ENCODE measurements at regions not wholly inside any gene's neighbourhood (a gene's known extent, or its start where the extent isn't known, plus 50 kb on each side); places are given as distances from the start of the nearest gene placed in this dataset.

- DNase-seq: no peak
Observed at GRCh38 chr2:164439885-164440284, 181.4 kb downstream of the GRB14 start.

DNA sequence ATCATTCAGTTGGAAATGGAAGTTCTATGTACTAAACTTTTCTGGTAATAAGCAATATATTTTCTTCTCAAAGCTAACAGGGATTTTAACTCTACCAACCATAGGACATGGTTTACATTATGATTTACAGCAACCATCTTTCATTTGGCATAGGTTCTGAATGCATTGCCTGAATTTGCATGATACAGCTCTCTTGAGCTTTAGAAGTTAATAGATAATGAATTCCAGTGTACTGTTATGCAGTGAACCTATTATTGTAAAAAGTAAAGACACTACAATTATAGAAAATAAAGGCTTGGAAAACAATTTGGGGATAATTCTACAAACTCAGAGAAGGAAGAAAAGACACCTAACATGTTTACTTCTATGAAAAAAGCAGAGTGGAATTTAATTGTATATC lies 182.0 kb downstream of the GRB14 start:
- DNase-seq: no peak

DNA sequence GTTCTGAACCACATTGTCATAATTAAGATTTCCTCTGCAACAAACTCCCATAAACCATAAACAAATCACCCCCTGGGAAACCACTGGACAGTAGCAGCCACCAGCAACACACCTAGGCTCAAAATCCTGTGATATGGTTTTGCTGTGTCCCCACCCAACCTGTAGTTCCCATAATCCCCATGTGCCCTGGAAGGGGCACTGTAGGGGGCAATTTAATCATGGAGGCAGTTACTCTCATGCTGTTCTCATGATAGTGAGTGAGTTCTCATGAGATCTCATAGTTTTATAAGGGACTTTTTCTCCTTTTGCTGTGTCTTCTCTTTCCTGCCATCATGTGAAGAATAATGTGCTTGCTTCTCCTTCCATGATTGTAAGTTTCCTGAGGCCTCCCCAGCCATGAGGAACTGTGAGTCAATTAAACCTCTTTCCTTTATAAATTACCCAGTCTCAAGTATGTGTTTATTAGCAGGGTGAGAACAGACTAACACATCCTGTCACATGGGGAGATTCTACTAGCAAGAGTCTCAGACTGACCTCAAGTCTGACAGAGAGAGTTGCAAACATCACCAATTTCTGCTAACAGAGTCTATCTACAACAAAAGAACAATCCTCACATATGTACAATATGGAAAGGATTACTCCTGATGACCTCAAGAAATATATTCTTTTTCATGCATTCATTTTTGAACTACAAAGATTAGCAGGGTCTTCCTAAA lies 182.6 kb downstream of the GRB14 start:
- DNase-seq: no peak

GRCh38 chr2:164436131-164436530 lies 185.2 kb downstream of the GRB14 start:
- no peak for DNase-seq

GRCh38 chr2:164430166-164430783 lies 191.0 kb downstream of the GRB14 start:
- DNase-seq: peak; percentile 52

DNA sequence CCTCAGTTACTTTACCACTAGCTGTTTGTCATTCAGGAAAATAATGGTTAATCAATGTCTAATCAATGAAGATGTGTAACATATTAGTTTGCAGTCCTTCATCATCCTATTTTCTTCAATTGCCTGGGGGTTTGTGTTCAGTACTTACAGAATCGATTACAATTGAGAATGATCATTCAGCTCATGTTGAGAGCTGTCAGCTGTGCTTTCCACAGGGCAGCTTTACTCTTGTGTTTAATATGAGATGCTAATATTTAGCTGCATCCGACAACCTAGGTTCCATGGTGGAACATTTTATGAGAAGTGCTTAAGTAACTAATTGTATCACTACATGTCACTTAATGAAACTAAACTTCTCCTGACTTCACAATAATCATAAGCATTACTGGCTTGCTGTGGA lies 191.9 kb downstream of the GRB14 start:
- no peak for DNase-seq

DNA sequence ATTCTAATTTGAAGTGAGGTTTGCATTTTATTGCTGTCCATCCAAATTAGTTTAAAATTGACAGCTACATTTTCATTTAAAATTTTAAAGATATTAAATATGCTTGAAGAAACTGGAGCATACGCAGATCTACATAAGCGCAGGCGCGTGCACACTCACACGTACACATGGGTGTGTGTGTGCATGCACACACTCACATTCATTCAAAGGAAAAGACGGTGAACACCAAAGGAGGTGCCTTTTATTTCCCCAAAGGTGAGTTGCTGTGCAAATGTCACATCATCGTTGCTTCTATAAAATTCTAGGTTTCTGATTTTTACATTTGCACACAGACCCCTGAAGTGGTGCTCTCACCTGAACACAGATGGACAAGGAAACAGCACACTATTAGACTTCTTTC lies 194.2 kb downstream of the GRB14 start:
- DNase-seq: no peak

DNA sequence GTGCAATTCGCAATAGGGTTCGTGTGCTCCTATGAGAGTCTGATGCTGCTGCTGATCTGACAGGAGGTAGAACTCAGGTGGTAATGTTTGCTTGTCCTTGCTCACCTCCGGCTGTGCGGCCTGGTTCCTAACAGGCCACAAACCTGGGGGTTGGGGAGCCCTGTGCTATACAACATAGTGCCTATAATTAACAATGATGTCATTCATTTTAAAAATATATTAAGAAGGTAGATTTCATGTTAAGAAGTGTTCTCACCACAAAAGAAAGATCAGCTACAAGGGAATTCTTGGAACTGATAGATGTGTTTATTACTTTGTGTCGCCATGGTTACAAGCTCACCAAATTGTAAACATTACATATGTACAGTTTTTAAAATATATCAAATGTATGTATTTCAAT lies 200.5 kb downstream of the GRB14 start:
- no peak for DNase-seq

DNA sequence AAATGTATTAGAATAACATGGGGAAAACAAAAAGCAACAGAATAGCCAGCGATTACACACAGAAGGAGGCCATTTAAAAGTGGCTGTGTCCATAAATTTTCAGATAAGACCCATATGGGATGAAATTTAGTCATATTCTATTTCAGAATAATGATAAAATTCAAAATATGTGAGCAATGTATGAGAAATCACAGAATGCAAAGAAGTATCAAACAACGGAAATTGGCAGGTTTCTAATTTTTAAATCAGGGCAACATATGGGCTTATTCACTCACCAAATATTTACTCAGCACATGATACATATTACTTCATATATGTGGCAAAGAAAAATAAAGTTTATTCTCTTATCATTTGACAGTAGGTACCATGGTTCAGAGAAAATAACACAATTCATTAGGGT lies 208.5 kb downstream of the GRB14 start:
- no peak for DNase-seq

DNA sequence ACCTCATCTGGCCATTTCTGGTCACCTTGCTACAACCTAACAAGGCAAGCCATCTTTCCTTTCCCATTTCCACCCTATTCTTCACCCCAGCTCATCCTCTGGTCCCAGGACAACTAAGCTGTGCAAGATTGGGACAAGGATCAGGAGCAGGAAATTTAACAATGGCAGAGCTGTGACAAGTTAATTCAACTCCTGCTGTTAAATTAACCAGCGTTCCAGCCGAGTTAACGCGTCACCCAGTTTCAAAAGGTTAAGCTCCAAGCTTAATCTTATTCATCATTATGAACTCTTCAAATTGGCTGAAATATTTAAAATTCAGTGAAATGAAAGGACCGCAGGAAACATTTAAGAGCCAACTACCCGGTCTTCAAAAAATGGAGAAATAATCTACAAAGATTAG lies 231.9 kb downstream of the GRB14 start:
- DNase-seq: no peak

DNA sequence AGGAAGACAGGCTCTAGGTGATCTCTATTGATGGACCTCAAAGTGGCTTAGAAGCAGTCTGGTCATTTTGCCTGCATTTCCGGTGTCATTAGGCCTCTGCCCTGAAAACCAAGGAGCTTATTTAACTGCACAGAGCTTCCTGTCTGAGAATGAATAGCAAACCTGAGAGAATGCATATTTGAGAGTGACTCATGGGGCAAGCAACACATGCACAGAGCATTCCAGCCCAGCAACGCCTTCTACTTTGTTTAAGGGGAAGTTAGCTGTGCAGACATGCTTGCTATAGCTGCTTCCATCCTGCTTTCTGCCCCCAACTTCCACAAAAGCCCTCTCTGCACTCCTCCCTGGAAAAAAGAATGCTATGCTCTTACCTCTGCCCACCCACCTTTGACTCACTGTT lies 232.8 kb downstream of the GRB14 start:
- DNase-seq: no peak

- DNase-seq: no peak
Observed at GRCh38 chr2:164386231-164386630, 235.1 kb downstream of the GRB14 start.

GRCh38 chr2:164384434-164384833 lies 236.8 kb downstream of the GRB14 start:
- no peak for DNase-seq

DNA sequence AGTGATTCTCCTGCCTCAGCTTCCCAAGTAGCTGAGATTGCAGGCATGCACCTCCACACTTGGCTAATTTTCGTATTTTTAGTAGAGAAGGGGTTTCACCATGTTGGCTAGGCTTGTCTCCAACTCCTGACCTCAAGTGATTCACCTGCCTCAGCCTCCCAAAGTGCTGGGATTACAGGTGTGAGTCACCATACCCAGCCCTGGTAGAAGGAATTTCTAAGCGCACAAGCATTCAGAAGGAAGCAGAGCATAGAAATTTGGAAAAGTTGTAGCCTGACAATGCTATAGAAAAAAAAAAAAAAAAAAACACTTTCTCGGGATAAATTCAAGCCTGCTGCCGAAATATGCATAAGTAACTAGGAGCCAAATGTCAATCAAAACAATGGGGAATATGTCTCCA lies 249.4 kb downstream of the GRB14 start:
- DNase-seq: no peak

GRCh38 chr2:164369366-164369765 lies 251.9 kb downstream of the GRB14 start:
- no peak for DNase-seq

GRCh38 chr2:164368896-164369295 lies 252.4 kb downstream of the GRB14 start:
- DNase-seq: no peak

GRCh38 chr2:164363646-164364045 lies 257.6 kb downstream of the GRB14 start:
- DNase-seq: no peak

DNA sequence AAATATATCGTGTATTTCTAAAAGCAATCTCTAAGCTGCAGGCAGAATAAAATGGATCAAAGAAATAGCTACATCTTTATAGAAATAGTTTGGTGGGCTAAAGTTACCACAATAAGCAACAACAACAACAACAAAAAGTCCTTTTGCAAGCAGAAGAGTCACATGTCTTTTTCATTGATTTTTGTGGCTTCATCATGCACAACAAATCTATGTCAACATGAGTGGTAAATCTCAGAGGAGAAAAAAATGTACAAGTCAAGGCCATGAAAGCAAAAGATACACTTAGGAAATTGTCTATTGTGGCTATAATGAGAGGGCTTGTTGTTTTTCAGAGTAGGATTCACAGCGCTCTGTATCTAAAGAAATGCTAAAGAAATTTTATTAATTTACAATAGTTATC lies 269.7 kb downstream of the GRB14 start:
- no peak for DNase-seq

GRCh38 chr2:164335947-164336346 lies 285.3 kb downstream of the GRB14 start:
- DNase-seq: no peak

GRCh38 chr2:164335128-164335527 lies 286.2 kb downstream of the GRB14 start:
- DNase-seq: no peak

DNA sequence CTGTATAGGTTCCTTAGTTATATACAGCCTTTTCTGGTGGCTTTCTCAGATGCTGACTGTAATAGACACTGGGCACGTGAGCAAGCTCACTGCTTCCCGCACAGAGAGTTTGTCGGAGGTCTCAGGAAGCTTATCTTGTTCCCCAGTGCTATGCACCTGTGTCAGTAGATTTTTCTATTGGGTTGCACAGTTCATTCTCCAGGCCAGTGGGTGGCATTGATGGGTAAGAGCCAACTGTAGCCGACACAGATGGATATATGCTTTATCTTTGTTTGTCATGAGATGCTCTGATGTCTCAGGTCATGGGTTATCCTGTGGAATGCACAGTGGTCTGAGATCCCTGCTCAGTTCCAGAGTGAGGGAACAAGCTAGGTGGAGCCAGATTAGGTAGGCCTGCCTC lies 293.0 kb downstream of the GRB14 start:
- DNase-seq: no peak

- DNase-seq: no peak
Observed at GRCh38 chr2:164323978-164324377, 297.3 kb downstream of the GRB14 start.

DNA sequence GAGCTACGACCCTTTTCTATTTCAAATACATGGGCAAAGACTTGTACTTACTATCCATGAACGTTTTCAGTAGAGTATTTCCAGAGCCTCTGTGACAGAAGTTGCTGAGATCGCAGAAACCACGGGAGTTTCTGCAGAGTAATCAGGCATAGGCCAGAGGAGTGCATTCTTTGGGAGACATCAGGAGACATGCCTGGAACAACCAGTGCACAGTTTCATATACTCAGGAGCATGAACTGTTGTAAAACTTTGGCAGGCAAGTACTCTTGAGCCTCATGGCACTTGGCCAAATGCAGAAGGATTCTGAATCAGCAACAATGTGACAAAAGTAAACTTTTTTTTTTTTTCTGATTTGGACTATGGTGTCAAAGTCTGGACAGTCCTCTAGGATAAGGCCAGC lies 307.1 kb downstream of the GRB14 start:
- no peak for DNase-seq

DNA sequence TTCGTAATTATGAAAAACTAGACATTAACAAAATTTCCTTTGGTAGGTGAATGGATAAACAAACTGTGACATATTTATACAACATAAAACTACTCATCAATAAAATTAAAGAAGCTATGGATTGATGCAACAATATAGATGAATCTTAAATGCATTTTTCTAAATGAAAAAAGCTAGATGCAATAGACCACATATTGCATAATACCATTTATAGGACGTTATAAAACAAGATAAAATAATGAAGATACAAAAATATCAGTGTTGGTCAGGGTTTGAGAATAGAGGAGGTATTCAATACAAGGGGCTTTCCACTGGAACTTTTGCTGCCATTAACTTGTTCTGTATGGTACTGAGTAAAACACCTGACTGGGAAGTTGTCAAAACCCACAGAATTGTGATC lies 314.4 kb downstream of the GRB14 start:
- DNase-seq: no peak

- no peak for DNase-seq
Observed at GRCh38 chr2:164302786-164303185, 318.5 kb downstream of the GRB14 start.
